ENCODE measurements at regions not wholly inside any gene's neighbourhood (a gene's known extent, or its start where the extent isn't known, plus 50 kb on each side); places are given as distances from the start of the nearest gene placed in this dataset.

DNA sequence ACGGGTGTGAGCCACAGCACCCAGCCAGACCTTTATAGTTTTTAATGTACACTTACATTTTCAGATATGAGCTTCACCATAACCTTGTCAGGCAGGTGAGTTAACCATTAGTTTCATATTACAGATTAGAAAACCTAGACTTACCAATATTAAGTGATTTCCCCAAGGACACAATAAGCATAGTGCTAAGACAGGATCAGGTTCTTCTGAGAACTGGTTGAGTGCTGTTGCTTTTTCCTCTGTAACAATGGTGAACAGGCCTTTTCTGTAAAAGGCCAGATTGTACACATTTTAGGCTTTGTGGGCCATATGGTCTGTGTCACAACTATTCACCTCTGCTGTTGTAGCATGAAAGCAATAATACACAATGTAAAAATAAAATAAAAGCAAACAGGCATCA is 332.0 kb downstream of the PIK3C3 start:
- TF ChIP-seq CTCF (IDR thresholded peaks at IDR 0.05) (no peak), CBX8 (IDR thresholded peaks at IDR 0.05) (no peak), POLR2A (IDR thresholded peaks at IDR 0.05; ENCODE audit: low read length) (no peak), JUNB (IDR thresholded peaks at IDR 0.05) (no peak)
